Smooth muscle cell (in vitro differentiated cells): ENCODE measurements at regions not wholly inside any gene's neighbourhood (a gene's known extent, or its start where the extent isn't known, plus 50 kb on each side); places are given as distances from the start of the nearest gene placed in this dataset.

Experiments
- DNase-seq: peaks from one replicate; lab custom pipeline; 2025; ENCODE audit not compliant: unreplicated experiment; lab: John Stamatoyannopoulos, UW
- H2AFZ ChIP-seq: fragments of 200-600 bp; sonication (generic); 2 replicates; pipeline ENCODE4 v1.6.0; 2016; ENCODE audit warnings: antibody characterized with exemption, low read depth, mild to moderate bottlenecking
- H3F3A ChIP-seq: fragments of 200-600 bp; sonication (generic); 2 replicates; pipeline ENCODE4 v1.6.0; 2017; ENCODE audit warnings: antibody characterized with exemption, low read depth
- H3K27ac ChIP-seq: fragments of 200-600 bp; sonication (generic); 2 replicates; pipeline ENCODE4 v1.5.1; 2016; ENCODE audit warnings: low read depth, mild to moderate bottlenecking
- H3K27me3 ChIP-seq: fragments of 200-600 bp; sonication (generic); 2 replicates; pipeline ENCODE4 v1.6.1; 2016; ENCODE audit warnings: low read depth, mild to moderate bottlenecking
- H3K36me3 ChIP-seq: fragments of 200-600 bp; sonication (generic); 2 replicates; pipeline ENCODE4 v1.5.1; 2016; ENCODE audit warnings: low read depth
- H3K4me1 ChIP-seq: fragments of 200-600 bp; sonication (generic); 2 replicates; pipeline ENCODE4 v1.5.1; 2016; ENCODE audit warnings: low read depth
- H3K4me2 ChIP-seq: fragments of 200-600 bp; sonication (generic); 2 replicates; pipeline ENCODE4 v1.6.0; 2016; ENCODE audit warnings: mild to moderate bottlenecking
- H3K4me3 ChIP-seq: fragments of 200-600 bp; sonication (generic); 2 replicates; pipeline ENCODE4 v1.5.1; 2016; ENCODE audit warnings: mild to moderate bottlenecking
- H3K79me2 ChIP-seq: fragments of 200-600 bp; sonication (generic); 2 replicates; pipeline ENCODE4 v1.6.0; 2016; ENCODE audit warnings: low read depth, mild to moderate bottlenecking
- H3K9ac ChIP-seq: fragments of 200-600 bp; sonication (generic); 2 replicates; pipeline ENCODE4 v1.6.0; 2016; ENCODE audit warnings: low read depth
- H3K9me3 ChIP-seq: fragments of 200-600 bp; sonication (generic); replicated peaks from 2 replicates; pipeline ENCODE4 v1.5.1; 2016; ENCODE audit warnings: low read depth
- H4K20me1 ChIP-seq: fragments of 200-600 bp; sonication (generic); 2 replicates; pipeline ENCODE4 v1.6.0; 2016; ENCODE audit warnings: low read depth
- CTCF ChIP-seq: fragments of 200-600 bp; sonication (generic); IDR thresholded peaks from 2 replicates; pipeline ENCODE4 v1.5.1; 2017; ENCODE audit warnings: borderline replicate concordance, mild to moderate bottlenecking, antibody characterized with exemption; ENCODE audit not compliant: insufficient read depth, poor library complexity, severe bottlenecking
- WGBS: methylation state at CpG from one replicate; pipeline ENCODE4 v1.1.7; 2016; ENCODE audit warnings: low lambda C conversion rate; 5-methylcytosine and 5-hydroxymethylcytosine counted together

GRCh38 chr2:104028061-104028460 is 825.9 kb upstream of the POU3F3 start:
- no peaks in the 10 kb centered on the region for H3K79me2 ChIP-seq
- no peak for DNase-seq
- TF ChIP-seq CTCF = no peak
- no peaks in the 10 kb centered on the region for H3F3A ChIP-seq
- H3K27ac ChIP-seq = no peak overlapping the region
- peaks cover 4% of the 10 kb centered on the region for H3K27me3 ChIP-seq
- WGBS = 80% methylated on average over 4 of the region's 4 CpGs
- no peaks in the 10 kb centered on the region for H4K20me1 ChIP-seq
- H3K4me3 ChIP-seq = no peak overlapping the region
- no peak overlapping the region for H3K4me2 ChIP-seq
- H3K9me3 ChIP-seq = no peaks in the 10 kb centered on the region
- no peak overlapping the region for H3K9ac ChIP-seq
- H3K4me1 ChIP-seq = no peaks in the 10 kb centered on the region
- H3K36me3 ChIP-seq = no peaks in the 10 kb centered on the region
- no peak overlapping the region for H2AFZ ChIP-seq

GRCh38 chr2:104033399-104033798 is 820.5 kb upstream of the POU3F3 start:
- no peaks in the 10 kb centered on the region for H3K79me2 ChIP-seq
- H3F3A ChIP-seq = no peaks in the 10 kb centered on the region
- no peak overlapping the region for H3K4me3 ChIP-seq
- H3K27me3 ChIP-seq = peaks cover 4% of the 10 kb centered on the region
- WGBS = 62% methylated on average over 3 of the region's 3 CpGs
- no peak overlapping the region for H3K9ac ChIP-seq
- H2AFZ ChIP-seq = no peak overlapping the region
- H3K4me2 ChIP-seq = no peak overlapping the region
- H3K36me3 ChIP-seq = no peaks in the 10 kb centered on the region
- H3K9me3 ChIP-seq = no peaks in the 10 kb centered on the region
- no peaks in the 10 kb centered on the region for H4K20me1 ChIP-seq
- peak; percentile 67 for TF ChIP-seq CTCF
- H3K27ac ChIP-seq = no peak overlapping the region
- no peaks in the 10 kb centered on the region for H3K4me1 ChIP-seq
- DNase-seq = no peak

GRCh38 chr2:104040771-104041170 is 813.1 kb upstream of the POU3F3 start:
- no peaks in the 10 kb centered on the region for H4K20me1 ChIP-seq
- H3F3A ChIP-seq = no peaks in the 10 kb centered on the region
- H2AFZ ChIP-seq = no peak overlapping the region
- WGBS = 39% methylated on average over 2 of the region's 2 CpGs
- DNase-seq = no peak
- no peaks in the 10 kb centered on the region for H3K79me2 ChIP-seq
- no peak overlapping the region for H3K9ac ChIP-seq
- H3K4me3 ChIP-seq = no peak overlapping the region
- TF ChIP-seq CTCF = no peak
- no peaks in the 10 kb centered on the region for H3K4me1 ChIP-seq
- no peaks in the 10 kb centered on the region for H3K9me3 ChIP-seq
- H3K4me2 ChIP-seq = no peak overlapping the region
- H3K36me3 ChIP-seq = no peaks in the 10 kb centered on the region
- no peaks in the 10 kb centered on the region for H3K27me3 ChIP-seq
- H3K27ac ChIP-seq = no peak overlapping the region

GRCh38 chr2:104041351-104041750 is 812.6 kb upstream of the POU3F3 start:
- no peak overlapping the region for H3K4me3 ChIP-seq
- no peak for DNase-seq
- H4K20me1 ChIP-seq = no peaks in the 10 kb centered on the region
- no peaks in the 10 kb centered on the region for H3K79me2 ChIP-seq
- H3K9me3 ChIP-seq = no peaks in the 10 kb centered on the region
- H3K27ac ChIP-seq = no peak overlapping the region
- H3K27me3 ChIP-seq = no peaks in the 10 kb centered on the region
- H3K4me1 ChIP-seq = no peaks in the 10 kb centered on the region
- H2AFZ ChIP-seq = no peak overlapping the region
- no peaks in the 10 kb centered on the region for H3K36me3 ChIP-seq
- no peaks in the 10 kb centered on the region for H3F3A ChIP-seq
- H3K4me2 ChIP-seq = no peak overlapping the region
- H3K9ac ChIP-seq = no peak overlapping the region
- no peak for TF ChIP-seq CTCF
